ENCODE measurements at regions not wholly inside any gene's neighbourhood (a gene's known extent, or its start where the extent isn't known, plus 50 kb on each side); places are given as distances from the start of the nearest gene placed in this dataset.

- 66 to 78% (median 70%) methylated on average over 1 of the region's 1 CpG for WGBS, 5 donors
- no peaks in the 10 kb centered on the region for H3K9me3 ChIP-seq
- intact Hi-C loops (cut with DNase I; ENCODE audit: low total_unique reads): no loop called here
- no peaks in the 10 kb centered on the region for H3K27me3 ChIP-seq (replicated peaks in 1 of 7)
- no peaks in the 10 kb centered on the region for H3K4me1 ChIP-seq
- H3K27ac ChIP-seq: no peak overlapping the region
- no peak for TF ChIP-seq CTCF (IDR thresholded peaks at IDR 0.05 in 8 of 11, conservative IDR thresholded peaks at IDR 0.05 in 3 of 11)
- no peak for TF ChIP-seq POLR2AphosphoS5 (IDR thresholded peaks at IDR 0.05)
- no peak for TF ChIP-seq POLR2A (IDR thresholded peaks at IDR 0.05)
- H3K4me3 ChIP-seq: no peak overlapping the region
- H3K36me3 ChIP-seq: no peaks in the 10 kb centered on the region
- DNase-seq: no peak
These were observed 249.3 kb upstream of the NEBL start for GRCh38 chr10:21146436-21146789.

GRCh38 chr10:21145751-21146435, 248.8 kb upstream of the NEBL start:
- Histone ChIP-seq H3K27me3 (replicated peaks in 1 of 7) (no peaks in the 10 kb centered on the region), H3K9me3 (no peaks in the 10 kb centered on the region), H3K4me1 (no peaks in the 10 kb centered on the region), H3K36me3 (no peaks in the 10 kb centered on the region), H3K4me3 (no peak overlapping the region), H3K27ac (no peak overlapping the region)
- DNase-seq: no peak
- TF ChIP-seq POLR2AphosphoS5 (IDR thresholded peaks at IDR 0.05) (no peak), CTCF (IDR thresholded peaks at IDR 0.05 in 8 of 11, conservative IDR thresholded peaks at IDR 0.05 in 3 of 11) (no peak), POLR2A (IDR thresholded peaks at IDR 0.05) (no peak)
- intact Hi-C loops (cut with DNase I; ENCODE audit: low total_unique reads): no loop called here
- WGBS, 5 donors: 60 to 81% (median 68%) methylated on average over 13 of the region's 13 CpGs

GRCh38 chr10:21144047-21144446, 246.9 kb upstream of the NEBL start:
- H3K27ac ChIP-seq: no peak overlapping the region
- 80 to 98% (median 89%) methylated on average over 3 of the region's 3 CpGs for WGBS, 5 donors
- TF ChIP-seq CTCF (IDR thresholded peaks at IDR 0.05 in 8 of 11, conservative IDR thresholded peaks at IDR 0.05 in 3 of 11) (no peak), POLR2A (IDR thresholded peaks at IDR 0.05) (no peak), POLR2AphosphoS5 (IDR thresholded peaks at IDR 0.05) (no peak)
- no peak overlapping the region for H3K4me3 ChIP-seq
- DNase-seq: no peak
- intact Hi-C loops (cut with DNase I; ENCODE audit: low total_unique reads): no loop called here
- H3K36me3 ChIP-seq: no peaks in the 10 kb centered on the region
- H3K27me3 ChIP-seq (replicated peaks in 1 of 7): no peaks in the 10 kb centered on the region
- H3K9me3 ChIP-seq: no peaks in the 10 kb centered on the region
- no peaks in the 10 kb centered on the region for H3K4me1 ChIP-seq

GRCh38 chr10:21141946-21142492, 244.9 kb upstream of the NEBL start:
- H3K4me3 ChIP-seq: no peak overlapping the region
- no peaks in the 10 kb centered on the region for H3K4me1 ChIP-seq
- no peaks in the 10 kb centered on the region for H3K9me3 ChIP-seq
- DNase-seq: no peak
- H3K36me3 ChIP-seq: no peaks in the 10 kb centered on the region
- H3K27me3 ChIP-seq (replicated peaks in 1 of 7): no peaks in the 10 kb centered on the region
- TF ChIP-seq CTCF (IDR thresholded peaks at IDR 0.05 in 8 of 11, conservative IDR thresholded peaks at IDR 0.05 in 3 of 11): no peak
- TF ChIP-seq POLR2A (IDR thresholded peaks at IDR 0.05): no peak
- no peak for TF ChIP-seq POLR2AphosphoS5 (IDR thresholded peaks at IDR 0.05)
- 68 to 88% (median 81%) methylated on average over 2 of the region's 2 CpGs for WGBS, 5 donors
- H3K27ac ChIP-seq: no peak overlapping the region
- intact Hi-C loops (cut with DNase I; ENCODE audit: low total_unique reads): no loop called here
